ENCODE measurements at regions not wholly inside any gene's neighbourhood (a gene's known extent, or its start where the extent isn't known, plus 50 kb on each side); places are given as distances from the start of the nearest gene placed in this dataset.

- H3K4me1 ChIP-seq (ENCODE audit: control insufficient read depth, insufficient read depth, low read length, unreplicated experiment), result no peaks in the 10 kb centered on the region
- no peaks in the 10 kb centered on the region for H3K79me2 ChIP-seq (ENCODE audit: control insufficient read depth, insufficient read depth, low read length, unreplicated experiment)
- H3K36me3 ChIP-seq (ENCODE audit: insufficient read depth, low read length), result no peaks in the 10 kb centered on the region
- no peak overlapping the region for H2AFZ ChIP-seq (ENCODE audit: low read length, unreplicated experiment)
- no peak overlapping the region for H3K4me3 ChIP-seq (ENCODE audit: low read depth, low read length)
- no peak overlapping the region for H3K27ac ChIP-seq (ENCODE audit: low read depth, low read length)
- H3K27me3 ChIP-seq (ENCODE audit: insufficient read depth, low read length), result peaks cover 7% of the 10 kb centered on the region
Observed at GRCh38 chr3:41143421-41144031, 55.8 kb upstream of the CTNNB1 start.

- Histone ChIP-seq H3K27ac (ENCODE audit: low read depth, low read length) (no peak overlapping the region), H3K36me3 (ENCODE audit: insufficient read depth, low read length) (no peaks in the 10 kb centered on the region), H3K4me3 (ENCODE audit: low read depth, low read length) (no peak overlapping the region), H3K27me3 (ENCODE audit: insufficient read depth, low read length) (peaks cover 7% of the 10 kb centered on the region), H3K4me1 (ENCODE audit: control insufficient read depth, insufficient read depth, low read length, unreplicated experiment) (no peaks in the 10 kb centered on the region), H2AFZ (ENCODE audit: low read length, unreplicated experiment) (no peak overlapping the region), H3K79me2 (ENCODE audit: control insufficient read depth, insufficient read depth, low read length, unreplicated experiment) (no peaks in the 10 kb centered on the region)
Observed at GRCh38 chr3:41144631-41145030, 54.7 kb upstream of the CTNNB1 start.

GRCh38 chr3:41148478-41148877 lies 50.8 kb upstream of the CTNNB1 start:
- Histone ChIP-seq H3K79me2 (ENCODE audit: control insufficient read depth, insufficient read depth, low read length, unreplicated experiment) (no peaks in the 10 kb centered on the region), H3K4me3 (ENCODE audit: low read depth, low read length) (no peak overlapping the region), H3K27ac (ENCODE audit: low read depth, low read length) (no peak overlapping the region)

GRCh38 chr3:41148901-41149300 lies 50.4 kb upstream of the CTNNB1 start:
- Histone ChIP-seq H3K79me2 (ENCODE audit: control insufficient read depth, insufficient read depth, low read length, unreplicated experiment) (no peaks in the 10 kb centered on the region), H3K36me3 (ENCODE audit: insufficient read depth, low read length) (no peaks in the 10 kb centered on the region), H3K4me3 (ENCODE audit: low read depth, low read length) (no peak overlapping the region), H3K27ac (ENCODE audit: low read depth, low read length) (no peak overlapping the region), H3K27me3 (ENCODE audit: insufficient read depth, low read length) (peaks cover 7% of the 10 kb centered on the region), H3K4me1 (ENCODE audit: control insufficient read depth, insufficient read depth, low read length, unreplicated experiment) (no peaks in the 10 kb centered on the region), H2AFZ (ENCODE audit: low read length, unreplicated experiment) (no peak overlapping the region)

More at GRCh38 chr3:41148478-41148877, 50.8 kb upstream of the CTNNB1 start:
- H2AFZ ChIP-seq (ENCODE audit: low read length, unreplicated experiment), result no peak overlapping the region
- H3K36me3 ChIP-seq (ENCODE audit: insufficient read depth, low read length), result no peaks in the 10 kb centered on the region
- peaks cover 7% of the 10 kb centered on the region for H3K27me3 ChIP-seq (ENCODE audit: insufficient read depth, low read length)
- H3K4me1 ChIP-seq (ENCODE audit: control insufficient read depth, insufficient read depth, low read length, unreplicated experiment), result no peaks in the 10 kb centered on the region

Data from ACC112 (cell line).